HG03565 (cell line): ENCODE measurements at regions not wholly inside any gene's neighbourhood (a gene's known extent, or its start where the extent isn't known, plus 50 kb on each side); places are given as distances from the start of the nearest gene placed in this dataset.

ENCODE experiments used
- ATAC-seq: cut with Tn5 transposase; IDR thresholded peaks from one replicate; pipeline ENCODE4 v1.9.1; 2021; ENCODE audit warnings: mild to moderate bottlenecking, moderate library complexity; ENCODE audit not compliant: unreplicated experiment

DNA sequence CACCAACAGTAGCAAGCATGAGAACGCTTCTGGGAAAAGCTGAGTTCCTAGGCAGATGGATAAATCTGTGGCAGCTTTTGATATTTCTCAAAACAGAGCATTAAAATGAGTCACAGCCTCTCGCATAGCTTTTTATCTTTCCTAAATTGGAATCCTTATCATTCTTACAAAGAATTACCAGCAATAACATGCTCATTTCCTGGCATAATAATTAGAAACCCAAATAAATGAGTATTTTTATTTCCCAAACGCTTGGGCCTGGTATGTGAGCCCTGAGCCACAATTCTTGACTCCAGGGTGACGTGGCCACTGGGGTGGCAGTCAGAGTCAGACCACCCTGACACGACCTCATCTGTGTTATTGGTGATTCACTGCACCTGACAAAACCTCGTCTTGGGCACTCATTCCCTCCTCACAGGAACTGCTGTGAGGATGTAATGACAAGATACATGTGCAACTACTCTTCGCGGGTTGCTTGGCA, 210.7 kb downstream of the ARL4C start:
- no peak for ATAC-seq

DNA sequence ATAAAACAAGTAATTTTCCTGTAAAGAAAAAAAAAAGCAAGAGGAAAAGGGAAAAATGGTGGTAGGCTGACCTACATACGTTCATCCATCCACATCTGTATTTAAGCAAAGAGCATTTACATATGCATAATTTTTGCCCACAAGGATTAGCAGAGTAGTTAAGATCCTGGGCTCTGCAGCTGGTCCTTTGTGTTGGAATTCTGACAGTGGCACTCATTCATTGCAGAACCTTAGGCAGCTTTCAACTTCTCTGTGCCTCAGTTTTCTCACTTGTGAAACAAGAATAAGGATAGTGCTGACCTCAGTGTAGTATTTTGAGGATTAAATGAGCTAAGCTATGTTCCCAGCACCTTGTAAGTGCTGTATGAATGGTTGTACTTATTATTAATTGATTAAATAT, 211.3 kb downstream of the ARL4C start:
- no peak for ATAC-seq

DNA sequence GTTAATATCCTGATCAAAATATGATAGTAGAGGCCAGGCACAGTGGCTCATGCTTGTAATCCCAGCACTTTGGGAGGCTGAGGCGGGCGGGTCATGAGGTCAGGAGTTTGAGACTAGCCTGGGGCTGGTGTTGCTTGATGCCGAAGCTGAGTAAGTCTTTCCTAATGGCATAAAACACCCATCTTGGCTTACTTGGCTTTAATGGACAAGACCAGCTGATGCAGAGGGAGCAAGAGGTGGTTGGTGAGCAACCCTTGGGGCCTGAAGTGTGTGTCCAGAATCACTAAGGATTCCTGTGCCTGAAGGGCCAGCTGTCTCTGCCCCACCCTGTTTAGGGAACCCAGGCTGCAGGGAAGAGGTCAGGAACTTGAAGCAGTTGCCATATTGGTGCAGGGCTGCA, 217.2 kb downstream of the ARL4C start:
- no peak for ATAC-seq

DNA sequence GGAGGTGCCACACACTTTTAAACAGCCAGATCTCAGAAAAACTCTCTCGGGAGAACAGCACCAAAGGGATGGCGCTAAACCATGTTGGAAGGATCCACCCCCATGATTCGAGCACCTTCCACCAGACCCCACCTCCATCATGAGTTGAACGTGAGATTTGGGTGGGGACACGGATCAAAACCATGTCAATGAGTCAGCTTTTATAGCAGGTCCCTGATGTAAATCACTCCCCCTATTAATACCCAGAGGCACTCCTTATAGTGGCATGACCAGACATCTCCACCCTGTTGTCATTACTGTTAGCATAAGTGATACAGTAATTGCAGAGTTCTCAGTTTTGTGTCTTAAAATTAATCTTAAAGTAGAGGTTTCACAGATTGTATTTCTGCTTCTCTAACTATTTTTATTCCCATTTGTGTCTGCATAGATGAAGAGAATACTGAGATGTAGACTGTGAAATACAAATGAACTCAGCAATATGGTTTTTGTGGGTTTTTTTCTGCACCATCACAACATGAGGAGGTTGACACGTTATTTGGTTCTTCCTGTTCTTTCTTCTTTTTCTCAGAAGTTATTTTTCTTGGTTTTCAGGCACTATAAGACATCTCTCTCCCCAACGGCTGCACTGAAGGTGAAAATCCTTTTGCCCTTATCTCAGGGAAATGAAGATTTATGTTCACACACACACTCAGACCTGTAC, 218.2 kb downstream of the ARL4C start:
- no peak for ATAC-seq

DNA sequence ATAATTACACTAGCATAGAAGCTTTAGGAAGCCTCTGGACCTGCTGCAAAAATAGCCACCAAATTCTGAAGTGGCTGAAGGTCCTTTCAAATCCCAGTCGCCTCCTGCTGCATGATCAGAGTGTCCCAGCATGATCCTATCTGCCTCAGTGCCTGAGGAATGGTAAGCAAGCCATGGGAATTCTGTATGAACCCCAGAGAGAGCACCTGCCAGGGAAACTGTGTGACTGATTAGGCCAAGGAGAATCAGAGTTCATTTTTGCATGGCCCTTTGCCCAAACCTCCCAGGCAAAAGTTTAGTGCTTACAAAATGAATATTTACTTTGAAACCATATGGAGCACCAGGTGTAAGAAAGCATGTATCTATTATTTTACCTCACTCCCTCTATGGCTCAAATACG, 221.4 kb downstream of the ARL4C start:
- ATAC-seq: no peak

DNA sequence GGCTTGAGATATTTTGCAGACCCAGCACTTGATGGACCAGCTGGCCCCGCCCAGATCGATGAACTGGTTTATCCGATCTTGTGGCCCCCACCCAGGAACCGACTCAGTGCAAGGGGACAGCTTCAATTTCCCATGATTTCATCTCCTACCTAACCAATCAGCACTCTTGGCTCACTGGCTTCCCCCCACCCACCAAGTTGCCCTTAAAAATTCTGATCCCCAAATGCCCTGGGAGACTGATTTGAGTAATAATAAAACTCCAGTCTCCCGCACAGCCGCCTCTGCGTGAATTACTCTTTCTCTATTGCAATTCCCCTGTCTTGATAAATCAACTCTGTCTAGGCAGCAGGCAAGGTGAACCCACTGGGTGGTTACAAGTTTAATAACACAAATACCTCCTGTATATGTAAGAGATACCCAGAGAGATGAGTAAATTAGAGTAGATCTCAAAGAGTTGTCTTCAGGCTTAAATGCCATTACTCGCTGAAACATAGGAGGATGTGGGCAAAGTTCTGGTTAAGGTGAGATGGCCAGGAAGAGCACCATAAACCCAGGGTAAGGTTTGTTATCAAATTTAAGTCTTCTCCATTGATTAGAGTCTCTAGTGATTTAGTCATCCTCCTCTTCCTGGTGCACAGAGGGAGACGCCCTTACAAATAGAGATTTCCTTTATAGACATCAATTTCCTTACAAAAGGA, 222.8 kb downstream of the ARL4C start:
- ATAC-seq: no peak

DNA sequence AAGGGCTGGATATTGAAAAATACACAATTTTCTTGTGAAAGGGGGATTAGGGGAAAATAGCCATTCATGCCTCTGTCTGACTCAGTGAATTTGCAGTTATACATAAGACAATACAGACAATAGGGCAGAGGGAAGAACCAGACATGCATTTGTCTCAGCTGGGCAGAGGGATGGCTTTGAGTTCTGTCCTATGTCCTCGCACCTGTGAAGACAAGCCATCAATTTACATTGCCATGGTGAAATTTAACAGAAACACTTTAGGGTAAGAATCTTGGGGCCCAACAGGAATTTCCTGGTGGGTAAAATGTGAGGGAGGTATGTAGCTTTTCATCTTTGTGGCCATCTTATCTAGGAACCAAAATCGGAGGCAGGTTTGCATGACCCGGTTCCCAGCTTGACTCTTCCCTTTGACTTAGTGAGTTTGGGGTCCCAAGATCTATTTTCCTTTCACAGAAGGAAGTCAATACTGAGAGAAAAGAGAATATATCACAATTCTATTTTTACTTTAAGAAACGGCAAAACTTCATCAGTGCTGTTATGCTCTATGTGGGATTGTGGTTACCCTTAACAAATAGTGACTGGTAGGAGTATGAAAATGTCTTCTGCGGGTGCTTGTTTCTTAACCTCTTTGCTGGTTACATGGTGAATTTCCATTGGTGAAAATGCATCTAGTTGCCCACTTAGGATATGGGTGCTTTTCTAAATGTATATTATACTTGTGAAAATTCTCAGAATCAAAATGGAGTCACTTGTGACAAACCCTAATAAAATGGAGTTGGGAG, 221.8 kb downstream of the SPP2 start:
- ATAC-seq: no peak

DNA sequence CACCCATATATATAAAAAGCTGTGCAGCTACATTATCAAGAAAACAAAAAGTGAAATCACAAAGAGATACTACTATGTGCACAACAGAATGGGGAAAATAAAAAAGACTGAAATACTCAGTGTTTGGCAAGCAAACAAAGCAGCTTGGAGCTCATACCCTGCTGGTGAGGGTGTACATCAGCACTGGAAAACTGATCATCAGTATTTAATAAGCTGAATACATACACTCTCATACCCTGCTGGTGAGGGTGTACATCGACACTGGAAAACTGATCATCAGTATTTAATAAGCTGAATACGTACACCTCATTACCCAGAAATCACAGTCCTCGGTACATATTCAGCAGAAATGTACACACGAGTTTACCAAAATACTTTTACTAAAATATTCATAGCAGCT, 220.8 kb downstream of the SPP2 start:
- no peak for ATAC-seq

DNA sequence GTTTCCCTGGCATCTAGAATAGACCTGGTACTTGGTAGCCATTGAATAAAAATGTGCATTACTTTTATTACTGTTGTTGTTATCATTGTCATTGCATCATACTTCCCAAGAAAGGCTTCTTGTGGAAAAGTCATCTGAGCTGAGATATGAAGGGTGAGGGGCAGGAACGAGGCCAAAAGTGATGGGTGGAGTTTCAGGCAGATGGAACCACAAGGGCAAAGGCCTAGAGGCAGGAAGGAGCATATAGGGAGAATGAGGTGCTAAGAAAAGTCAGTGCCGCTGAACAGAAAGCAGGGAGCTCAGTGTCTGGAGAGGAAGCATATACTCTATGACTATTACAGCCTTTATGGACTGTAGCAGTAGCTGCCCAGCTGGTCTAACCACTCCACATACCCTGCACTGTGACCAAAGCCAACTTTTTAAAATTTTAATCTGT, 219.3 kb downstream of the SPP2 start:
- no peak for ATAC-seq

DNA sequence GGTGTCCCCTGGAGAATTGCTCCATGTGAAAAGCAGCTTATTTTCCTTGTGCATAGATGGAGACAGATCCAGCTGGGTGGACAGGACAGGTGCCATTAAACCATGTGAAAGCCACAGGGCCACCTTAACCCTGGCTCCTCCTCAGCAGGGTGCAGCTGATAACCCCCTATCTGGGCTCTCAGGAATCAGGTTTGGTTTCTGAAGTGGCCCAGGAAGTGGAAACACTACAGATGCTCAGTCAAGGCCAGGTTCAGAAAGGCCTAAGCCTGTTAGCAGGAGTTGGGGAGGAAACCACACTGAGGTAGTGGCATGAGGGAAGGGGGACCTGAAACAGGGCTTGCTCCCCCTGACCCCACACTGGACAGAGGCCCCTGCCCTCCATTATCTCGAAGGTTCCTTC, 217.0 kb downstream of the SPP2 start:
- ATAC-seq: no peak

DNA sequence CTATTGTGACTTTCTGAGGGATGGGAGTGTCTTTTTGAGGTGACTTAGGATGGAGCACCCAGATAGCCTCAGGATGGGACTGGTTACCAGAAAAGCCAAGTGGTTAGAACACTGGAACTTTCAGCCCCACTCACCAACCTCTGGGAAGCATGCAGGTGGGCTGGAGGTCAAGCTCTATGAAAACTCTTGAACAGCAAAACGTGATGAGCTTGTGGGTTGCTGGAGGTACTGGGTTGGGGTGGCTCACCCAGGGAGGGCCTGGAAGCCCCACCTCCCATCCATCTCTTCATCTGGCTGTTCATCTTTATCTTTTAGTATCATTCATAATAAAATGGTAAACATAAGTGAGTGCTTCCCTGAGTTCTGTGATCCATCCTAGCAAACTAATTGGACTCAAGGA, 216.4 kb downstream of the SPP2 start:
- ATAC-seq: no peak

DNA sequence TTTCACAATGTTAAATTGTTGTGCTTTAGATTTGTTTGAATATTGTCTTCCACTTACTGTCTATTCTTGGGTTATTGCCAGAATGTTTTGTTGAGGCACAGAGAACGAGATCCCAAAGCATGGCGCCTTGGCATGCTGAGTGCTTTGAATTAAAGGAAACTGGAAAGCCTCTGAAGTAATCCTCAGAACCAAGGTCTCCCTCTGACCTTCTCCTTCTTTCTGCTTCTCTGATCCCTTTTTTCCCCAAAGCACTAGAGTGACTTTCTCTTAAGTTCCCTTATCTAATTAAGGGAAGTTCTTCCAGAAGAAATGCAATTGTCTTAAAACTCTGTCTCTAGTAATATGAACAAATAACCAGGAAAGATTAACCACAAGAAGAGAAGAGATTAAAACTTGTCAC, 214.7 kb downstream of the SPP2 start:
- no peak for ATAC-seq

DNA sequence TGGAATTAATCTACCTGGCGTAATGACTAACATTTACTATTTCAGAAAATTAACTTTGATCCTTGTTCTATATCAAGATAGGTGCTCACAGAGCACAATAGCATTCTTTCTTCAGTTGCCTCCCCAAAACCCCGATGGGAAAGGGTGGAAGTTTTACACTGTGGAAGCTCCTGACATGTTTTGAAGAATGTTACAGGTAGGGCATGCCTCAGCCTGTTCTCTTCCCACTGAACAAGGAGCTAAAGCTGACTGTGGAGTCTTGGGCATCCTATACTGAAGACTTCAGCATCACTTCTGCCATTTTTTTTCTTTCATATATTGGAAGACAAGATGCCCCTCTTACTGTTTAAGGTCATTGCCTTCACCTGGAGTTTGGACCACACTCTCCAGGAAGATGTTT, 211.2 kb downstream of the SPP2 start:
- ATAC-seq: no peak

DNA sequence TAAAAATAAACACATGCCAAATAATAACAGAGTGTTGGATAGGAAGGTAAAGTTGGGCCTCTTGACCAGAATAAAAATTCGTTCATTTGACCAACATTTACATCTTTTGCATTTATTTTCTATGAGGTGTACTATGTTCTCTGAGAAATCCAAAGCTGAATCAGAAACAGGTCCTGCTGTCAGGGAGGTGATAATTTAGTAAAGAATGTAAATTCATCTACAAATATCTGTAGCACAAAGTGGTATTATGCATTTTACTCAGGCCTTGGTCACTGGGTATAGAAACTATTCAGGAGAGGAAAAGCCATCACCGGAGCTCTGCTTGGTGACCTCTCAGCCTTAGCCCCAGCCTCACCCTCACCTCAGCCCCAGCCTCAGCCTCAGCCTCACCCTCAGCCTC, 208.9 kb downstream of the SPP2 start:
- no peak for ATAC-seq

DNA sequence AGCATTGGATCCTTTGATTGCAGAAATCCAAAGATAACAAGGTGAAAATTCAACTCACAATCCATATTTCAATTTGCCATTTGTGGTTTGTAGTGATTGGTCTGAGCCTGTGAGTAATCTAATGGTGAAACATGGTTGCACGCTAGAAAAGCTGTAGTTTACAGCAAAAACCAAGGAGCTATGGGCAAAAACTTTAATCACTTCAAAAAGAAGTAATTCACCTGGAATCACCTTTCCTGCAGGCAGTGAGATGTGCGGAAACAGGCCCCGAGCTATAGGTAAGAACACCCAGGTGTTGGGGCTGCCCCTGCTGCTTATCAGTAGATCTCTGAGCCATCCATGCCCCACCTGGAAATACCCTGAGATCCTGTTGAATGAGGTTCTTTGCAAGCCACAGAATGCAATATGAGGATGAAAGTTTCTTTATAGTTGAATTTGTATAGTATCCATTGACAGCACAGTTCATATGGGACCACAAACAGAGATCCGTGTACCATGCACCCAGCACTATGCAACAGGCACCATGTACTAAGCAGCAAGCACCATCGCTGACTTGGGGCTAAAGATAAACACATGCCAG, 208.2 kb downstream of the SPP2 start:
- no peak for ATAC-seq

DNA sequence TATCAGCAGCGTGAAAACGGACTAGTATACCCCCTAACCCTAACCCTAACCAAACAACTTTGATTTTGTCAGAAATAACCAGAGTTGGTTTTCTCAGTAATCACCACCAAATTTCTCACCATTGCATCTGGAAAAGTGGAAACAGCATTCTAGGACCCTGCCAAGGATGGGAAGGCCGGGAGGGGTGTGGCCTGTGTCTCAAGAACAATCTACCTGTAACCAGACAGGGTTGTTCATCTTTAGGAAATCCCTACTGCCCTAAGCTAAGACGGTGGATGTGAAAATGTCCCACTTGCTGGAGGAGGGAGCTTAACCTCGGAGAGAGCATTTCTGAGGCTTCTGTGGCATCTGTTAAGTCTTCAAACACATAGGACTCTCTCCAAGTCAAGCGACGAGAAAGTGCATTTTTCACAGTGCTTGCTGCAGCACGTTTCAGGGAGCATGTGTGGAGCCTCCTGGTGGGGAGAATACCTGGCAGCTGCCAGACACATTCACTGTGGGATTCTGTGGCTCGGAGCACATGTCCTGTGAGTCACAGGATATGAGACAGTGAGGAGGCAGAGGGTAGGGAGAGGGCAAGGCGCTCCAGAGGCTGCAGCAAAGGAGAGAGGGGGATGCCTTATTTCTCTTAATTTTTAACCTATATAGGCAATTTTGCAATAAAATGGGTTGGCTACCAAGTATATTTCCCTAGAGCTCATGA, 207.5 kb downstream of the SPP2 start:
- ATAC-seq: no peak

DNA sequence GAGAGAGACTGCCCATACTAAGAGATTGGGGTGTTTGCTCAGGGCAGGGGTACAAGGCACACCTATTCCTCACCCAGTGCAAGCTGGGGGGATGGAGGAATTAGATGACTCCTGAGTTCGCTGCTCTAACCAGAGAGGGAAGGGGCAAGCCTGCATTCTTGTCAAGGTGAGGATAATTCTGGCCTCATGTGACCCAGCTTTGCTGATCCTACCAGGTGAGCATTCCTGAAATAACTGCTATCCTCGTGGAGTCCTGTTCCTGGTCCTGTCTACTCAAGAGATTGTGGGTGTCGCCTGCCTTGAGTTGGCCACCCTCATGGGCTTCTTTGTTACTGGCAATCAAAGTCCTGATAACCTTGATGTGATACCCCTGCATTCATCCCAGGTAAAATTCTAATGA, 206.0 kb downstream of the SPP2 start:
- ATAC-seq: no peak

DNA sequence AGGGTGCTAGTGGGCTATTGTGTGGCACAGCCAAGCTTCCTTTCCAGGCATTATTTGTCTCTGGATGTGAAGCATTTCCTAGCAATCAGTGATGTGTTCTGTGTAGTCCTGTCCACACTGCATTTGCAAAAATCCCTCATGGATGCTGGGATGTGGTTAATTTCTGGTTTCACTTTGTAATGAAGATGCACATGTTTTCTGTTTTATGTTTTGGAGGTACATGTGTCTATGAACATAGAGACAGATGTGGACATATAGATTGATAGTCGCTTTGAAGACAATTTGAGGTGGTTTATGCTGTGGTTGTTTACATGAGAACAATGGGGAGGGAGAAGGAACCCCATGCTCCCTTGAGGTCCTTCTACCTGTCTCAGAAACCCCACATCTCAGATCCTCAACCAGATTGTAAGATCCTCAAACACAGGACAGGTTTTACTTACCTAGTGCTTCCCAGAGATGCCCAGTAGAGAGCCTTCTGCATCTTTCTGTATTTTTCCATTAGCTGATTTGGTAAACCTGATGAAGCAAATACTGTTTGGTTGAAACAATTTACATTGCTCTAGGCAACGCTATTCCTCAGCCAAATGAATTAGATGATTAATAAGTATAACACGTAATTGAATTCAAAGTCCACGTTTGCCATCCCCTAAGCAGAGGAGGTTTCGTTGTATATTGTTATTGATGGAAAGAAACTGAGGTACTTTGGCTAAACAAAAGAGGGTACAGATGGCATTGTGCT, 204.4 kb downstream of the SPP2 start:
- ATAC-seq: no peak

DNA sequence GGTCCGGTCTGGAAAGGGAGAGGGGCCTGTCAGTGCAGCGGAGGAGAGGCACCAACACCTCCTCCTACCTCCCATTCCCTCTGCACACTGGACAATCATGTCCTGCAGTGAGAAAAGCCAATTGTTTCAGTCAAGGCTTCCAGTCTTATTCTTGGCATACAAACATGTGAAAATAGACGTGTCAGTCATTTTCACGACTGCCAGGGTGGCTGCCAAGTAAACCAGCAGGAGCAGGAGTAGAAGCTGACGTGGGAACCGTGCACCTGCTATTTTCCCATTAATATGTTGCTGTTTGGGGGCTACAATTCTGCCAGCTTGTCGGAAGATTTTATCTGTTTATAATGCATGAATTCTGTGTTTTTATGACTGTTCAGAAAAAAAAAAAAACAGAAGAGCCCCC, 202.3 kb downstream of the SPP2 start:
- ATAC-seq: no peak
